GM08714 (cell line): ENCODE measurements at regions not wholly inside any gene's neighbourhood (a gene's known extent, or its start where the extent isn't known, plus 50 kb on each side); places are given as distances from the start of the nearest gene placed in this dataset.

Experiments used
- H3K4me3 ChIP-seq: fragments of 200-500 bp; sonication (Bioruptor generic); 2 replicates; pipeline ENCODE4 v1.5.1; 2014; ENCODE audit warnings: mild to moderate bottlenecking, low read length, inconsistent platforms
- ZNF274 ChIP-seq: IDR thresholded peaks from 2 replicates; pipeline ENCODE4 v1.6.1; 2012; ENCODE audit warnings: mild to moderate bottlenecking, low read depth, low read length

- no peak for TF ChIP-seq ZNF274
- H3K4me3 ChIP-seq, result no peak overlapping the region
These were observed 589.4 kb upstream of the FAM174A start for GRCh38 chr5:99945478-99946442.

GRCh38 chr5:99940540-99940939 lies 594.6 kb upstream of the FAM174A start:
- TF ChIP-seq ZNF274, result no peak
- no peak overlapping the region for H3K4me3 ChIP-seq

GRCh38 chr5:99936911-99937310 lies 598.3 kb upstream of the FAM174A start:
- TF ChIP-seq ZNF274, result no peak
- H3K4me3 ChIP-seq, result no peak overlapping the region

- no peak for TF ChIP-seq ZNF274
- H3K4me3 ChIP-seq, result no peak overlapping the region
These were observed 605.4 kb upstream of the FAM174A start for GRCh38 chr5:99929806-99930135.

GRCh38 chr5:99929067-99929805 lies 605.9 kb upstream of the FAM174A start:
- no peak overlapping the region for H3K4me3 ChIP-seq
- TF ChIP-seq ZNF274, result no peak

GRCh38 chr5:99928490-99928889 lies 606.7 kb upstream of the FAM174A start:
- TF ChIP-seq ZNF274, result no peak
- H3K4me3 ChIP-seq, result no peak overlapping the region

GRCh38 chr5:99926463-99926862 lies 608.7 kb upstream of the FAM174A start:
- TF ChIP-seq ZNF274, result no peak
- no peak overlapping the region for H3K4me3 ChIP-seq

GRCh38 chr5:99922386-99922785 lies 612.8 kb upstream of the FAM174A start:
- no peak for TF ChIP-seq ZNF274
- no peak overlapping the region for H3K4me3 ChIP-seq

- no peak for TF ChIP-seq ZNF274
- H3K4me3 ChIP-seq, result no peak overlapping the region
These were observed 623.2 kb upstream of the FAM174A start for GRCh38 chr5:99911971-99912370.

- no peak overlapping the region for H3K4me3 ChIP-seq
- TF ChIP-seq ZNF274, result no peak
These were observed 628.4 kb upstream of the FAM174A start for GRCh38 chr5:99906776-99907175.

GRCh38 chr5:99901972-99902371 lies 633.2 kb upstream of the FAM174A start:
- no peak overlapping the region for H3K4me3 ChIP-seq
- TF ChIP-seq ZNF274, result no peak

GRCh38 chr5:99900302-99900852 lies 634.8 kb upstream of the FAM174A start:
- no peak for TF ChIP-seq ZNF274
- H3K4me3 ChIP-seq, result no peak overlapping the region

- no peak overlapping the region for H3K4me3 ChIP-seq
- TF ChIP-seq ZNF274, result no peak
These were observed 655.2 kb upstream of the FAM174A start for GRCh38 chr5:99879791-99880511.

- TF ChIP-seq ZNF274, result no peak
- H3K4me3 ChIP-seq, result no peak overlapping the region
These were observed 656.3 kb upstream of the FAM174A start for GRCh38 chr5:99878830-99879229.
